ENCODE measurements at regions not wholly inside any gene's neighbourhood (a gene's known extent, or its start where the extent isn't known, plus 50 kb on each side); places are given as distances from the start of the nearest gene placed in this dataset.

DNA sequence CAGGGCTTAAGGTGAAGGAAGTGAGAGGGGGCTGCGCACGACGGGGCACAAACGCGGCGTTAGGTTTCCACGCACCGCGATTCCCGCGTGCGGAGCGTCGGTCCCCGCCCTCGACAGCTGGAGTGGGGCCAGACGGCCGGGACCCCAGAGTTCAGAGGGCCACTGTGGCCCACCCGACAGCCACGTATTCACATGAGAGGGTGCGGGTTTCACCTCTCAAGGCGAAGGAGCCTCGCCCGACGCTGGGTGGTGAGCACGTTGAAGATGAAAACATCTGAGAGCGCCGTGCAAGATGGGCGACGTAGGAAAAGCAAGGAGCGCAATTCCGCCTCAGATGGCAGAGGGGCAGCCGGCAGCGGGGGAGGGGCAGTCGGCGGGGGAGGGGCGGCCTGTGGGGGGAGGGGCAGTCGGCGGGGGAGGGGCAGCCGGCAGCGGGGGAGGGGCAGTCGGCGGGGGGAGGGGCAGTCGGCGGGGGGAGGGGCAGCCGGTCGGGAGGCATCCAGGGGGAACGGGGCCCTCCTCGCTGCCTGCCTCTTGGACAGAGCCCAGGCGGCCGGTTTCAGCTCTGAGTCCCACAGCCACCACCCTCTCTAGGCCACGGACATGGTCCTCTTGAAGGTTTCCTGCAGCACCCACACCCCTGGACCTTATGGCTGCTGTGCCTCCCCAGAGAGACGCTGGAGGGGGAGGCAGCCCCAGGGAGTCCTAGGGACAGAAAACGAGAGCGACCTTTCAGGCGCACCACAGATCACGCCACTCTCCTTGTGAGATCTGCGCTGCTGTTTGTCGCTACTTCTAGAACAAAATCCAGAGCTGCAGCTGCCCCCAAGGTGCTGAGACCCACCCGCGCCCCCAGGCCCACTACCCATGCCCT, 113.7 kb downstream of the DLL1 start:
- TF ChIP-seq, protein P1, sequence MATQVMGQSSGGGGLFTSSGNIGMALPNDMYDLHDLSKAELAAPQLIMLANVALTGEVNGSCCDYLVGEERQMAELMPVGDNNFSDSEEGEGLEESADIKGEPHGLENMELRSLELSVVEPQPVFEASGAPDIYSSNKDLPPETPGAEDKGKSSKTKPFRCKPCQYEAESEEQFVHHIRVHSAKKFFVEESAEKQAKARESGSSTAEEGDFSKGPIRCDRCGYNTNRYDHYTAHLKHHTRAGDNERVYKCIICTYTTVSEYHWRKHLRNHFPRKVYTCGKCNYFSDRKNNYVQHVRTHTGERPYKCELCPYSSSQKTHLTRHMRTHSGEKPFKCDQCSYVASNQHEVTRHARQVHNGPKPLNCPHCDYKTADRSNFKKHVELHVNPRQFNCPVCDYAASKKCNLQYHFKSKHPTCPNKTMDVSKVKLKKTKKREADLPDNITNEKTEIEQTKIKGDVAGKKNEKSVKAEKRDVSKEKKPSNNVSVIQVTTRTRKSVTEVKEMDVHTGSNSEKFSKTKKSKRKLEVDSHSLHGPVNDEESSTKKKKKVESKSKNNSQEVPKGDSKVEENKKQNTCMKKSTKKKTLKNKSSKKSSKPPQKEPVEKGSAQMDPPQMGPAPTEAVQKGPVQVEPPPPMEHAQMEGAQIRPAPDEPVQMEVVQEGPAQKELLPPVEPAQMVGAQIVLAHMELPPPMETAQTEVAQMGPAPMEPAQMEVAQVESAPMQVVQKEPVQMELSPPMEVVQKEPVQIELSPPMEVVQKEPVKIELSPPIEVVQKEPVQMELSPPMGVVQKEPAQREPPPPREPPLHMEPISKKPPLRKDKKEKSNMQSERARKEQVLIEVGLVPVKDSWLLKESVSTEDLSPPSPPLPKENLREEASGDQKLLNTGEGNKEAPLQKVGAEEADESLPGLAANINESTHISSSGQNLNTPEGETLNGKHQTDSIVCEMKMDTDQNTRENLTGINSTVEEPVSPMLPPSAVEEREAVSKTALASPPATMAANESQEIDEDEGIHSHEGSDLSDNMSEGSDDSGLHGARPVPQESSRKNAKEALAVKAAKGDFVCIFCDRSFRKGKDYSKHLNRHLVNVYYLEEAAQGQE (IDR thresholded peaks at IDR 0.05; ENCODE audit: insufficient read depth in 1 of 2, low read depth in 2 of 2, low read length in 2 of 2) = no peak
- TF ChIP-seq POLR2AphosphoS5 (IDR thresholded peaks at IDR 0.05; ENCODE audit: low read depth, low read length) (no peak), TAF1 (IDR thresholded peaks at IDR 0.05; ENCODE audit: borderline replicate concordance, insufficient read depth, low read length) (no peak), FOXP2 (optimal IDR thresholded peaks at IDR 0.05; ENCODE audit: borderline replicate concordance, extremely low read depth, extremely low read length, insufficient read depth) (no peak), SIN3A (IDR thresholded peaks at IDR 0.05; ENCODE audit: borderline replicate concordance, insufficient read depth, low read length) (no peak)

DNA sequence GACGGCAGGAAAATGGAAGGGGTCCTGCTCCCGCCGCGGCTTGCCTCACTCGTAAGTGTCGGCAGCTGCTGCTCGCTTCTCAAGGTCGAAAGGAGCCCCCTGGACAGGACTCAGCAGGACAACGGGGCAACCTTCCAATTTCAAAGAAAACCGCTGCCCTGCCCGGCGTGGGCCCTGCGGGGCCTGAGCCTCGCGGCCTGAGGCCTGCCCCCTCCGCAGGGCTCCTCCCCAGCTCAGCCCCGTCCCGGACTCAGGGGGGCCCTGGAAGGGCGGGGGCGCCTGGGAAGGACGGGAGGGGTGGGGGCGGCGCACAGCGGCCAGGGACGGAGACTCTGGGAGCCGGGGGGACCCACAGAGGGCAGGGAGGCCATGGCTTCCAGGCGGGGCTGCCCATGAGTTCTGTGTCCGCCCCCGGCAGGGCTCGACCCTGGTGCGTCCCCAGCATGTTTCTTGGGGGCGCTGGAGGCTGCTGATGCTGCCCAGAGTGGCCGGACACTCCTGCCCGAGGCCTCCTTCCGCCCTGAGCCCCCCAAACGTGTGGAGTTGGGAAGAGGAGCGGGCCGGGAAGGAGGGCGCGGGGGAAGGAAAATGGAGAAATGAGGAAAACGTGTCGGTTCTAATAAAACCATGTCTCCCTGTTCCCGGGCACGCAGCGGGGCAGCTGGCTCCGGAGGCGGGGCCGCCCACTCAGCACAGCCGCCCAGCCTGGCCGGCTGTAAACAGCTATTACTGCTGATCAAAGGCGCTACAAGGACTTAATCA, 114.6 kb downstream of the DLL1 start:
- no peak for TF ChIP-seq SIN3A (IDR thresholded peaks at IDR 0.05; ENCODE audit: borderline replicate concordance, insufficient read depth, low read length)
- TF ChIP-seq, protein P1 (IDR thresholded peaks at IDR 0.05; ENCODE audit: insufficient read depth in 1 of 2, low read depth in 2 of 2, low read length in 2 of 2) = no peak
- no peak for TF ChIP-seq FOXP2 (optimal IDR thresholded peaks at IDR 0.05; ENCODE audit: borderline replicate concordance, extremely low read depth, extremely low read length, insufficient read depth)
- TF ChIP-seq TAF1 (IDR thresholded peaks at IDR 0.05; ENCODE audit: borderline replicate concordance, insufficient read depth, low read length) = no peak
- no peak for TF ChIP-seq POLR2AphosphoS5 (IDR thresholded peaks at IDR 0.05; ENCODE audit: low read depth, low read length)

DNA sequence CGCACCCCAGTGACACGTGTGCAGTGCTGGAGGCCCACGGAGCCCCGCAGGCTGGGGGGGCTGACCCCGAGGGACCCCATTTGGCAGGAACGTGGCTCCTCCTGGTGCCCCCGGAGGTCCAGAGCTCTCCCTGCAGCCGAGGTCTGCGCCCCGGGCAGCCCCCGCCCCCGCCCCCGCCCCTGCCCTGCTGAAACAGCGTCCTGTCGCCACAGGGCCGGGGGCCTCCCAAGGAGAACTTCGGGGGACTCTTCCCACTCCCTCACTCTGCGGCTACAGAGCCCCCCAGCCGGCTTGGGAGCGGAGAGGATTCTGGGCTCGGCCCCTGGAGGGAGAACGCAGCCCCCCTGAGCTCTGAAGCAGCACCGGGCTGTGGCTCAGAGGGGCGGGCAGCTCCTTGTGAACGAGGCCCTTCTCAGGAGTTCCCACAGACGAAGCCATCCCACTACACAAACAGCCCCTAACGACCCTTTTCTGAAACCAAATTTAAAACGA, 115.2 kb downstream of the DLL1 start:
- TF ChIP-seq SIN3A (IDR thresholded peaks at IDR 0.05; ENCODE audit: borderline replicate concordance, insufficient read depth, low read length) = no peak
- TF ChIP-seq FOXP2 (optimal IDR thresholded peaks at IDR 0.05; ENCODE audit: borderline replicate concordance, extremely low read depth, extremely low read length, insufficient read depth) = no peak
- TF ChIP-seq, protein P1 (IDR thresholded peaks at IDR 0.05; ENCODE audit: insufficient read depth in 1 of 2, low read depth in 2 of 2, low read length in 2 of 2) = no peak
- no peak for TF ChIP-seq TAF1 (IDR thresholded peaks at IDR 0.05; ENCODE audit: borderline replicate concordance, insufficient read depth, low read length)
- TF ChIP-seq POLR2AphosphoS5 (IDR thresholded peaks at IDR 0.05; ENCODE audit: low read depth, low read length) = no peak

DNA sequence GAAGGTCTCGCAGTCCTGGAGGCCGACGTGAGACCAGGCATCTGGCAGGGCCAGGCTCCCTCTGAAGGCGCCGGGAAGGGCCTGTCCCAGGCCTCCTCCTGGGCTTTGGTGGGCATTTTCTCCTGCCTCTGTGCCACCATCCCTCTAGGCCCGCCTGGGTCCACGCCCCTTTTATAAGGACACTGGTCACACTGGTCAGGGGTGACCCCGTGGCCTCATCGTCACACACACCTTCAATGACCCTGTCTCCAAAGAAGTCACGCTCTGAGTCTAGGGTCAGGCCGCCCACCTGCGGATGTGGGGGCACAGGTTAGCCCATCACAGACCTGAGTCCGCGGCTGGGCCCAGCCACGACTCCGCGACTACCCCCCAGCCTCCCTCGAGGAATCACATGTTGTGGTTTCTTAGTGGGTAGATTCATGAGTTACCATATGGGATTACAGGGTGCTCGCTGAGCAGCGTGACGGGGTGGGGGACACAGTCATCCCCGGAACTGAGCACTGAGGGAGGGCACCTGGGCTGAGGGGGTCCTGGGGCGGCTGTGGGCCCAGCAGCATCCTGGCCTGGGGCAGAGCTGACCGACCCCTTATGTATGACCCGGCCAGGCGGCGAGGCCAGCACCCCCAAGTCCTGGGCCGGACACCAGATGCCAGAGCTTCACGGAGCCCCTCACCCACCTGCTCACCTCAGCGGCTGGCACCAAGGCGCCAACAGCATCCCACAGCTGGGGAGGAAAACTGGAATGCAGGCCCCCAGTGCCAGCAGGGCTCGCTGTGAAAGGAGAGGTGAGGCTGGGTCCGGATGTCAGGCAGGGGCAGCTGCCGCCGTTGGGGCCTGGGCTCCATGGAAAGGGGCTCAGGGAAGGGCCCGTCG, 115.9 kb downstream of the DLL1 start:
- TF ChIP-seq SIN3A (IDR thresholded peaks at IDR 0.05; ENCODE audit: borderline replicate concordance, insufficient read depth, low read length) (no peak), TAF1 (IDR thresholded peaks at IDR 0.05; ENCODE audit: borderline replicate concordance, insufficient read depth, low read length) (no peak), POLR2AphosphoS5 (IDR thresholded peaks at IDR 0.05; ENCODE audit: low read depth, low read length) (no peak), FOXP2 (optimal IDR thresholded peaks at IDR 0.05; ENCODE audit: borderline replicate concordance, extremely low read depth, extremely low read length, insufficient read depth) (no peak)
- TF ChIP-seq, protein P1 (IDR thresholded peaks at IDR 0.05; ENCODE audit: insufficient read depth in 1 of 2, low read depth in 2 of 2, low read length in 2 of 2) = no peak
